GM12874 (cell line): ENCODE measurements at regions not wholly inside any gene's neighbourhood (a gene's known extent, or its start where the extent isn't known, plus 50 kb on each side); places are given as distances from the start of the nearest gene placed in this dataset.

Experiments used
- CTCF ChIP-seq: IDR thresholded peaks from 2 replicates; pipeline ENCODE4 v1.5.1; 2011; ENCODE audit warnings: low read depth, mild to moderate bottlenecking, control low read depth, low read length, moderate library complexity; ENCODE audit not compliant: insufficient read depth

DNA sequence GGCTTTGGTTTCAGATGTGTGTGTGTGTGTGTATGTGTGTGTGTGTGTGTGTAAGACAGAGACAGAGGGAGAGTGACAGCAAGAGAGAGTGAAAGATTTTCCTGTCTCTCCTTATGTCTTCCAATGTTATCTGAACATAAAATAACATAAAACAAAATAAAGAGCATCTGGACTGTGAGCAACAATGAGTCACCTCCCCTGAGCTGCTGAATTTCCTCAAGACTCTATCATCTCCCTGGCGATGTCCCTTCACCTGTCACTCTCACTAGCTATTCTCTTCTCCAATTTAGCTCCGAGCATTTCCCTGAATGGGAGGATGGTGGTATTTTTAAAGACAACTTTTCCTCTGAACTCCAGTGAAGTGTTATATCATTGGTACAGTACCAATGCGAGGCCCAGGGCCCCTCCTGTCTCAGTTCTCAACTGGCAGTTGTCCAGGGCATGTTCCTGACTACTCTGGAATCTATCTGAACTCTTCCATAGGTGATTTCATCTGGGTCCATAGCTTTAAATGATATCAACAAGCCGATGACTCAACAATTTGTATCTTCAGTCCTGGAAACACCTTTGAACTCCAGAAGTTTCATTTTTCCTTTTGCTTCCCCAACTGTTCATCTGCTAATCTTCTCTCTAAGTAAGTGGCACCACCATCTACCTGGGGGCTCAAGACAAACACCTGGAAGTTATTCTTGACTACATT, 195.0 kb upstream of the CLNK start:
- TF ChIP-seq CTCF, result no peak

GRCh38 chr4:10878861-10879260, 194.3 kb upstream of the CLNK start:
- no peak for TF ChIP-seq CTCF

DNA sequence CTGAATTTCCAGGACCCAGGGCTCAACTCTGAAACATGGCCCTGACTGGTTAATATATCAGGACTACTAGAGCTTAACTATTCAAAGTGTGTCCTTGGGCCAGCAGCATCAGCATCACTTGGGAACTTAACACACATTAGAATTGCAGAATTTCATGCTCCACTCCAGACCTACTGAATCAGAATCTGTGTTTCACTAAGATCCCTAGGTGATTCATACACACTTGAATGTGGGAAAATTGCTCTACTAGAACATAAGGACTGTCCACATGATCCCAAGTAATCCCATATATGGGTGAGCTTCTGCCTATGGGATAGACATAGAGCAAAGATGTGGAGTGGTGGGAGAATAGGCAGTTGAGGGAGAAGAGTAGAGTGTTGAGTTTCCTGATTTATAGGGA, 192.5 kb upstream of the CLNK start:
- no peak for TF ChIP-seq CTCF

DNA sequence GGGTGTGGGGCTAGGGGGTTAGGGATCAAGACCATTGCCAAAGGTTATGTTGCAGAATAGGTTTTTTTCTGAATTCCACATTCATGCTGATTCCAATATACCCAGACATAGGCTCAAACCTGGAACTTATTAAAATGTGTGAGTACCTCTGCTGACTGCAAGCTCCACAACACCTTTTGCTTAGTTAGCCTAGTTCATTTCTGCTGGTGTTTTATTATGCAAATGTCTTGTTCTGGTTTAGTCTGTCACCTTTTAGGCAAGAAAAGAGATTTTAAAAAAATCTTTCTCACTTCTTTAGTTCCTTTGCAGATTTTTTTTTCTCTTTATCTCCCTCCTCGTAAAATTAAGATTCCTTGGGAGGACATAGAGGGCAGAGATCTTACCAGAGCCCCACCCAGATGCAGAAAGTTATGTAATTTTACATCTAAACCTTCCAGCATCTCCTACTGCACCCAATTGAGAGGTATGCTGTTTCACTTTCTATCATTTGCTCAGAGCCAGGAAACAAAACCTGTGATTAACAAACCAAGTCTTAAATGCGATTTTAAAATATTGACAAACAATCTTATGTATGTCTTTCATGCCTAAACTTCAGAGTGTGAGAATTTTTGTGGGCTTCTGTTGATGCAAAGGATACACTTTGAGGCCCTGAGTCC, 190.7 kb upstream of the CLNK start:
- no peak for TF ChIP-seq CTCF

DNA sequence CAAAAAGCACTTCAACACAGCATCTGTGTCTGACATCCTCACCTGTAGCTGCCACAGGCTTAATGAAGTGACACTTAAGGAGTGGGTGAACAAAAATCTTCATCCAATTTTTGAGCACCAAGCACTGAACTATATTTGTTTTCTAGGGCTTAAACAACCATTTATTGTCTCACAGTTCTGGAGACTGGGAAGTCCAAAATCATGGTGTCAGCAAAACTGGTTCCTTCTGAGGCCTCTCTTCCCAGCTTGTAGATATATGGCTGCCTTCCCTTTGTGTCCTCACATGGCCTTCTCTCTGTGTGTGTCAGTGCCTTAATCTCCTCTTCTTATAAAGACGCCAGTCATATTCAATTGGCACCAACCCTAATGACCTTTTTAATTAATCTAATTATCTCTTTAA, 189.2 kb upstream of the CLNK start:
- no peak for TF ChIP-seq CTCF

GRCh38 chr4:10872833-10873517, 188.4 kb upstream of the CLNK start:
- TF ChIP-seq CTCF, result no peak

- no peak for TF ChIP-seq CTCF
Measured at GRCh38 chr4:10866666-10867065, 182.1 kb upstream of the CLNK start.
